ENCODE measurements at regions not wholly inside any gene's neighbourhood (a gene's known extent, or its start where the extent isn't known, plus 50 kb on each side); places are given as distances from the start of the nearest gene placed in this dataset.
"Not testable (repeated sequence)": the region's sequence is repeated elsewhere in the genome, so short reads cannot be mapped to it uniquely, and the experiment has no call there.

GRCh38 chr12:131288765-131289695 is 335.3 kb downstream of the ADGRD1 start:
- DNase-seq (ENCODE audit: low spot score) = not testable (repeated sequence)

GRCh38 chr12:131289807-131290206 is 336.1 kb downstream of the ADGRD1 start:
- DNase-seq (ENCODE audit: low spot score) = not testable (repeated sequence)

- no peak for DNase-seq (ENCODE audit: low spot score)
Measured at GRCh38 chr12:131290255-131290959, 336.7 kb downstream of the ADGRD1 start.

- DNase-seq (ENCODE audit: low spot score) = not testable (repeated sequence)
Measured at GRCh38 chr12:131293071-131294015, 339.6 kb downstream of the ADGRD1 start.

GRCh38 chr12:131294716-131295115 is 341.0 kb downstream of the ADGRD1 start:
- not testable (repeated sequence) for DNase-seq (ENCODE audit: low spot score)

GRCh38 chr12:131295117-131295516 is 341.4 kb downstream of the ADGRD1 start:
- not testable (repeated sequence) for DNase-seq (ENCODE audit: low spot score)

- not testable (repeated sequence) for DNase-seq (ENCODE audit: low spot score)
Measured at GRCh38 chr12:131295559-131295958, 341.9 kb downstream of the ADGRD1 start.

GRCh38 chr12:131296136-131296535 is 342.4 kb downstream of the ADGRD1 start:
- not testable (repeated sequence) for DNase-seq (ENCODE audit: low spot score)

- not testable (repeated sequence) for DNase-seq (ENCODE audit: low spot score)
Measured at GRCh38 chr12:131296651-131297050, 342.9 kb downstream of the ADGRD1 start.

- not testable (repeated sequence) for DNase-seq (ENCODE audit: low spot score)
Measured at GRCh38 chr12:131298526-131299369, 345.0 kb downstream of the ADGRD1 start.

- DNase-seq (ENCODE audit: low spot score) = not testable (repeated sequence)
Measured at GRCh38 chr12:131299370-131299701, 345.6 kb downstream of the ADGRD1 start.

- DNase-seq (ENCODE audit: low spot score) = not testable (repeated sequence)
Measured at GRCh38 chr12:131303576-131303975, 349.9 kb downstream of the ADGRD1 start.

- not testable (repeated sequence) for DNase-seq (ENCODE audit: low spot score)
Measured at GRCh38 chr12:131304642-131305041, 350.9 kb downstream of the ADGRD1 start.

- no peak for DNase-seq (ENCODE audit: low spot score)
Measured at GRCh38 chr12:131309700-131310099, 356.0 kb downstream of the ADGRD1 start.

GRCh38 chr12:131310227-131310969 is 356.7 kb downstream of the ADGRD1 start:
- DNase-seq (ENCODE audit: low spot score) = not testable (repeated sequence)

- not testable (repeated sequence) for DNase-seq (ENCODE audit: low spot score)
Measured at GRCh38 chr12:131311279-131311722, 357.6 kb downstream of the ADGRD1 start.

- no peak for DNase-seq (ENCODE audit: low spot score)
Measured at GRCh38 chr12:131311764-131312163, 358.1 kb downstream of the ADGRD1 start.

- DNase-seq (ENCODE audit: low spot score) = not testable (repeated sequence)
Measured at GRCh38 chr12:131312382-131312781, 358.7 kb downstream of the ADGRD1 start.

- DNase-seq (ENCODE audit: low spot score) = no peak
Measured at GRCh38 chr12:131312793-131313545, 359.3 kb downstream of the ADGRD1 start.

All from AG20443 (cell line).